Gastroesophageal sphincter (tissue), 3 donors: ENCODE measurements at regions not wholly inside any gene's neighbourhood (a gene's known extent, or its start where the extent isn't known, plus 50 kb on each side); places are given as distances from the start of the nearest gene placed in this dataset.

ENCODE experiments used
- CTCF ChIP-seq, 4 experiments: fragments of 200-600 bp in 2 of 4; fragments of 450-650 bp in 2 of 4; sonication (generic) in 1 of 4; IDR thresholded peaks; one replicate each; pipeline ENCODE4 v1.5.1; 2017 to 2019; ENCODE audit warnings: antibody characterized with exemption in 4 of 4, mild to moderate bottlenecking in 2 of 4, moderate library complexity in 2 of 4
- POLR2A ChIP-seq, 2 donors: fragments of 450-650 bp; IDR thresholded peaks; one replicate each; pipeline ENCODE4 v1.6.1; 2017; ENCODE audit warnings: antibody characterized with exemption in 2 of 2, mild to moderate bottlenecking in 2 of 2, moderate library complexity in 1 of 2
- POLR2AphosphoS5 ChIP-seq: sonication (generic); formaldehyde crosslinking; IDR thresholded peaks from one replicate; pipeline ENCODE4 v1.6.1; 2017; ENCODE audit warnings: antibody characterized with exemption

GRCh38 chrY:21827593-21827992 lies 66.7 kb downstream of the RBMY1D start:
- TF ChIP-seq POLR2A (IDR thresholded peaks at IDR 0.05), result no peak
- no peak for TF ChIP-seq CTCF (IDR thresholded peaks at IDR 0.05)
- TF ChIP-seq POLR2AphosphoS5, result no peak
